A673 (cell line): ENCODE measurements at regions not wholly inside any gene's neighbourhood (a gene's known extent, or its start where the extent isn't known, plus 50 kb on each side); places are given as distances from the start of the nearest gene placed in this dataset.

Experiments used
- BruUV-seq: library from RNA; stranded (reverse); fragments of 400-500 nt; replicated peaks from 2 replicates; lab custom pipeline; 2021; lab: Mats Ljungman, UMichigan
- CTCF ChIA-PET: fragments of 300-600 bp; sonication (Branson Sonifier 250); formaldehyde crosslinking; loops from one replicate; lab custom pipeline; 2022; ENCODE audit warnings: antibody characterized with exemption; lab: Charles Lee
- POLR2A ChIA-PET: fragments of 300-600 bp; sonication (Branson Sonifier 250); formaldehyde crosslinking; loops from one replicate; lab custom pipeline; 2022; ENCODE audit warnings: antibody characterized with exemption; ENCODE audit not compliant: low non-redundant PET; lab: Charles Lee
- DNase-seq: peaks from one replicate; pipeline ENCODE4 v3.0.0-alpha.2; 2015; ENCODE audit warnings: low spot score
- H3K27ac ChIP-seq: fragments of 200-600 bp; sonication (generic); 2 replicates; pipeline ENCODE4 v1.5.1; 2016; ENCODE audit warnings: mixed run types, low read depth, mild to moderate bottlenecking, mixed read lengths, antibody characterized with exemption, low read length; ENCODE audit not compliant: poor library complexity, severe bottlenecking
- H3K27me3 ChIP-seq: fragments of 200-600 bp; sonication (generic); replicated peaks from 2 replicates; pipeline ENCODE4 v1.6.1; 2017; ENCODE audit warnings: mixed run types, low read depth, mild to moderate bottlenecking, mixed read lengths, antibody characterized with exemption, low read length; ENCODE audit not compliant: insufficient read depth, poor library complexity
- H3K36me3 ChIP-seq: fragments of 200-600 bp; sonication (generic); 2 replicates; pipeline ENCODE4 v1.6.1; 2016; ENCODE audit warnings: mixed run types, mild to moderate bottlenecking, mixed read lengths, antibody characterized with exemption, low read length; ENCODE audit not compliant: insufficient read depth, poor library complexity, severe bottlenecking
- H3K4me1 ChIP-seq: fragments of 200-600 bp; sonication (generic); 2 replicates; pipeline ENCODE4 v1.6.1; 2017; ENCODE audit warnings: mixed run types, mild to moderate bottlenecking, mixed read lengths, antibody characterized with exemption, low read length; ENCODE audit not compliant: insufficient read depth, poor library complexity, severe bottlenecking
- H3K4me3 ChIP-seq: fragments of 200-600 bp; sonication (generic); 2 replicates; pipeline ENCODE4 v1.5.1; 2016; ENCODE audit warnings: low read depth, mixed run types, mild to moderate bottlenecking, mixed read lengths, low read length; ENCODE audit not compliant: poor library complexity, severe bottlenecking
- H3K9me3 ChIP-seq: fragments of 200-600 bp; sonication (generic); 2 replicates; pipeline ENCODE4 v1.6.1; 2016; ENCODE audit warnings: mixed run types, low read depth, mild to moderate bottlenecking, mixed read lengths, antibody characterized with exemption, low read length; ENCODE audit not compliant: poor library complexity, severe bottlenecking
- EZH2 ChIP-seq: fragments of 200-600 bp; sonication (generic); IDR thresholded peaks from 2 replicates; pipeline ENCODE4 v1.6.1; 2017; ENCODE audit warnings: borderline replicate concordance, low read depth, mild to moderate bottlenecking, mixed read lengths, antibody characterized with exemption, low read length; ENCODE audit not compliant: poor library complexity, severe bottlenecking
- intact Hi-C: fragments of 100-400 bp; cut with micrococcal nuclease; formaldehyde crosslinking; loops from one replicate; pipeline ENCODE4 v1.10.0; 2022; ENCODE audit not compliant: unreplicated experiment
- TF ChIP-seq, protein P1 (sequence below): fragments of 300-800, 200-600 bp; sonication (generic); conservative IDR thresholded peaks from 2 replicates; pipeline ENCODE4 v1.5.1; 2017; ENCODE audit warnings: low read depth, mild to moderate bottlenecking, antibody characterized with exemption, low read length, moderate library complexity, mixed read lengths

DNA sequence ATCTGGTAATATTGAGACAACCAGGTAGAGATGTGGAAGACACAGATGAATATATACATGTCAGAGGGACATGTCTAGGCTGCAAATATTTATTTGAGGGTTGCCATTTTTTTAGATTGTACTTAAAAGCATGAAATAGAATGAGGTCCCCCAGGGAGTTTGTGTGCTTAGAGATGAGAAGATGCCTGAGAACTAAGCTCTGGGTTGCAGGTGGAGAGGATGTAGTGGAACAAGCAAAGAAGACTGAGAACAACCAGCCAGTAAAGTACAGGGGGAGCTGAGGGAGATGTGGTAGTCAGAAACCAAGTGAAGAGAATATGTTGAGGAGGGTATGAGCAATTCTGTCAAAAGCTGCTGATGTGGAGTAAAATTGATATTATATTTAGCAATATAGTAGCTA, 95.6 kb upstream of the UNC5C start:
- H3K36me3 ChIP-seq, result no peaks in the 10 kb centered on the region
- H3K4me3 ChIP-seq, result no peak overlapping the region
- no TSS peak for BruUV-seq
- TF ChIP-seq, protein P1, sequence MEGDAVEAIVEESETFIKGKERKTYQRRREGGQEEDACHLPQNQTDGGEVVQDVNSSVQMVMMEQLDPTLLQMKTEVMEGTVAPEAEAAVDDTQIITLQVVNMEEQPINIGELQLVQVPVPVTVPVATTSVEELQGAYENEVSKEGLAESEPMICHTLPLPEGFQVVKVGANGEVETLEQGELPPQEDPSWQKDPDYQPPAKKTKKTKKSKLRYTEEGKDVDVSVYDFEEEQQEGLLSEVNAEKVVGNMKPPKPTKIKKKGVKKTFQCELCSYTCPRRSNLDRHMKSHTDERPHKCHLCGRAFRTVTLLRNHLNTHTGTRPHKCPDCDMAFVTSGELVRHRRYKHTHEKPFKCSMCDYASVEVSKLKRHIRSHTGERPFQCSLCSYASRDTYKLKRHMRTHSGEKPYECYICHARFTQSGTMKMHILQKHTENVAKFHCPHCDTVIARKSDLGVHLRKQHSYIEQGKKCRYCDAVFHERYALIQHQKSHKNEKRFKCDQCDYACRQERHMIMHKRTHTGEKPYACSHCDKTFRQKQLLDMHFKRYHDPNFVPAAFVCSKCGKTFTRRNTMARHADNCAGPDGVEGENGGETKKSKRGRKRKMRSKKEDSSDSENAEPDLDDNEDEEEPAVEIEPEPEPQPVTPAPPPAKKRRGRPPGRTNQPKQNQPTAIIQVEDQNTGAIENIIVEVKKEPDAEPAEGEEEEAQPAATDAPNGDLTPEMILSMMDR, result no peak
- TF ChIP-seq EZH2, result no peak
- CTCF ChIA-PET, result no interaction called here
- H3K9me3 ChIP-seq, result no peaks in the 10 kb centered on the region
- DNase-seq, result no peak
- H3K27me3 ChIP-seq, result no peaks in the 10 kb centered on the region
- no peaks in the 10 kb centered on the region for H3K4me1 ChIP-seq
- no peak overlapping the region for H3K27ac ChIP-seq
- intact Hi-C loops, result no loop called here
- POLR2A ChIA-PET, result no interaction called here

GRCh38 chr4:95643627-95644026, 94.9 kb upstream of the UNC5C start:
- intact Hi-C loops, result no loop called here
- ChIA-PET POLR2A (no interaction called here), CTCF (no interaction called here)
- Histone ChIP-seq H3K9me3 (no peaks in the 10 kb centered on the region), H3K4me1 (no peaks in the 10 kb centered on the region), H3K27ac (no peak overlapping the region), H3K27me3 (no peaks in the 10 kb centered on the region), H3K36me3 (no peaks in the 10 kb centered on the region), H3K4me3 (no peak overlapping the region)
- TF ChIP-seq, protein P1, result no peak
- TF ChIP-seq EZH2, result no peak
- BruUV-seq, result no TSS peak
- no peak for DNase-seq

- POLR2A ChIA-PET, result no interaction called here
- BruUV-seq, result no TSS peak
- intact Hi-C loops, result no loop called here
- TF ChIP-seq EZH2, result no peak
- TF ChIP-seq, protein P1, result no peak
- CTCF ChIA-PET, result no interaction called here
- no peak overlapping the region for H3K27ac ChIP-seq
- DNase-seq, result no peak
- no peaks in the 10 kb centered on the region for H3K4me1 ChIP-seq
- no peaks in the 10 kb centered on the region for H3K9me3 ChIP-seq
- H3K27me3 ChIP-seq, result no peaks in the 10 kb centered on the region
- H3K4me3 ChIP-seq, result no peak overlapping the region
- no peaks in the 10 kb centered on the region for H3K36me3 ChIP-seq
Measured at GRCh38 chr4:95641571-95641970, 92.8 kb upstream of the UNC5C start.
